VCaP (cell line): ENCODE measurements at regions not wholly inside any gene's neighbourhood (a gene's known extent, or its start where the extent isn't known, plus 50 kb on each side); places are given as distances from the start of the nearest gene placed in this dataset.

ENCODE experiments used
- H3K27ac ChIP-seq: fragments of 450-650 bp; 2 replicates; pipeline ENCODE4 v1.5.1; 2017
- CTCF ChIP-seq: fragments of 450-650 bp; conservative IDR thresholded peaks from 2 replicates; pipeline ENCODE4 v1.5.1; 2017; ENCODE audit warnings: mild to moderate bottlenecking, moderate library complexity

- TF ChIP-seq CTCF, result no peak
- H3K27ac ChIP-seq, result no peak overlapping the region
These were observed 116.9 kb upstream of the PWP1 start for GRCh38 chr12:107568718-107569117.

- no peak for TF ChIP-seq CTCF
- H3K27ac ChIP-seq, result no peak overlapping the region
These were observed 114.9 kb upstream of the PWP1 start for GRCh38 chr12:107570721-107571120.

- TF ChIP-seq CTCF, result no peak
- H3K27ac ChIP-seq, result no peak overlapping the region
These were observed 114.1 kb upstream of the PWP1 start for GRCh38 chr12:107571492-107571891.

- no peak overlapping the region for H3K27ac ChIP-seq
- TF ChIP-seq CTCF, result no peak
These were observed 110.9 kb upstream of the PWP1 start for GRCh38 chr12:107574691-107575090.

- no peak for TF ChIP-seq CTCF
- no peak overlapping the region for H3K27ac ChIP-seq
These were observed 104.6 kb upstream of the PWP1 start for GRCh38 chr12:107580750-107581618.

- H3K27ac ChIP-seq, result no peak overlapping the region
- no peak for TF ChIP-seq CTCF
These were observed 104.0 kb upstream of the PWP1 start for GRCh38 chr12:107581619-107582015.

GRCh38 chr12:107583551-107583950, 102.0 kb upstream of the PWP1 start:
- H3K27ac ChIP-seq, result no peak overlapping the region
- no peak for TF ChIP-seq CTCF
